ENCODE measurements at regions not wholly inside any gene's neighbourhood (a gene's known extent, or its start where the extent isn't known, plus 50 kb on each side); places are given as distances from the start of the nearest gene placed in this dataset.
A peak's percentile ranks its signal among the peaks of the same experiment; 100 is the strongest.

DNA sequence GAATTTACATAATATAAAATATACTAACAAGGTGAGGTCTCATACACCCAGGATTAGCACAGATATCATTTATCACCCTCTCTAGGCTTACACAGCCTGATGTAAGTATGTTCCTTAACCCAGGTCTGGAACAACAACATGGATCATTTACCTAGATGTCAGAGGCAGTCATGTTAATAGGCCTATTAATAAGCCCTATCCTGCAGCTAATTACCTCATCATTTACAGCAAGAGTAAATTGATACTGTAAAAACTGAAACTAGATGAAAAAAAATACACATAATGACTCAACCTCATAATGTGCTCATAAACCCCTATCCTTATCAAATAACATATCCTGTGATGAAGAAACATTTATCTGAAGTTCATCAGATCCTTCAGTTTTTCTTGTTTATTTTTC, 334.3 kb upstream of the MANEA start:
- DNase-seq: no peak

DNA sequence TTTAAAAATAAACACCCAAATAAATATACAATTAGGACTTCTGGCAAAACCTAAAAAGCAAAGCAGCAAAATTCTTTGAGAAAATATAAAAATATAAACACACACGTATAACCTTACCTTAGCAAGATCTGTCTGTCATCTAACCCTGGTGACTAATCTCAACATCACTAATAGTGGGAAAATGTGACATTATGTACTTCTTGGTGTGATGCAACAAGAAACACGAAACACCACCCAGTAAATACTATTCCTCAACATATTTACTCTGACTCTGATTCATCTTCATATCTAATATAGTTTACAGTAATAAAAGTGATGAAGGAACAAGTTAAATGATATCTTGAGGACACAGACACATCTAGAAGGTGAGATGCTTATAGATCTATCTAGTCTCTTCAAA, 332.6 kb upstream of the MANEA start:
- no peak for DNase-seq

DNA sequence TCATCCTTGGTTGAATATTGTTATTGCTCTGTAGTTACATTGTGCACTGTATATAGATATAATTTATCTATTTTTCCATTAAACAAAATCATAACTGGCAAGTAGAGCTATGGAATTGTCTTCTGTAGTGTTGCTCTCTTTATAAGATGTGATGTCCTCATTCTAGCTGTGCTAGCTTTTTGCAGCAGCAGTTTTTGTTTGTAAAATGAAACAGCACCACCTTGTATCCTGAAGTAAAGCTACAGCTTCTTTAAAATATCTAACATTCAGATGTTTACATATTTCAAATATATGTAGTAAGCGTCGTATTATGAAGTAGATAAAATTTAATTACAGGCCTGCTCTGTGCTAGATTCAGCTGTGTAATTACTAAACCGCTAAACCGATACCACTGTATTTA, 328.8 kb upstream of the MANEA start:
- DNase-seq: no peak

DNA sequence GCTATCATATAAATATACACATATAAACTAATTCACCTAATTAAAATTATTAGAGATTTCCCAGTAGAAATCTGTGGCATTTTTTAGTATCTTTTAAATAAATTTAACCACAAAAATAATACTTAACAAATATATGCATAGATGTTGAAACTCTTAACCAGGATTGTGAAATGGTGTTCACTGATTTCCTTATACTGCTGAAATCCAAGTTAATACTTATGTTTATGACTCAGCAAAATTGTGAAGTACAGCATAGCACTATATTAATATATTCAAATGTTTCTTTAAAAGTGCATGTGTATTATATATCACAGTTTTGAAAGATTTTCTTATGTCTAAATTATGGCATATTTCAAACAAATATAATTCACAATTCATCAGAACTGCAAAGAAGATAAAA, 328.2 kb upstream of the MANEA start:
- DNase-seq: no peak

DNA sequence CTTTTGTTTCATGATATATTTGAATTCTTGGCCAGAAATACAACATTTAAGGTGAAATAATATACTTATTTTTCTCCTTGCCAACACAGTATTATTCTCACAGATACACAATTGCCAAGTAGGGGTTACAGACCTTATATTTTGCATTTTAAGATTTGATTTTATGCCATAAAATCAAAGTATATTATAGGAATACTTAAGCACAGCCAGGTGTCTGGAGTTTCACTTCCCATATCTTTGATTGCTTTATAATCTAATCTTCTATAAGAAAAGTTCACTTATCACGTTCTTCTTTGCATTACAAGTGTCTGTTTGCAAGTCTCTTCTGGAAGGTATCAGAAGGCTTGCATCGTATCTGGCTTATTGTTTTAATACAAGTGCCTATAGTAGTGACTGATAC, 327.7 kb upstream of the MANEA start:
- no peak for DNase-seq

DNA sequence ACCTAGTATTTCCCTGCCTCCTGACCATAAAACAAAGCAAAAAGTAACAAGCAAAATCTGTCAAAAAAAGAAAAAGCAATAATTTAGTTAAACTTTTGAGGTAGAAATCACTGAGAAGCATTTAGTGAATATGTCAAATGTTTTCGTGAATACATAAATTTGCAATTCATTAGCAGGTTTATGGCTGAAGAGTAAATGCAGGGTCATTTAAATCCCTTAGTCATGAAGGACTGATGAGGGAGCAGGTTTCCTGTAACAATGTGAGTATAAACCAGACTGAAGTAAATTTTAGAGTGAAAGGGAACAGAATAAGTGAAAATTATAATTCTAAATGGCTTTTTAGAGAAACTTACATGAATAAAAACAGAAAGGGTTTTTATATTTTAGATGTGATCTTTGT, 313.5 kb upstream of the MANEA start:
- no peak for DNase-seq

DNA sequence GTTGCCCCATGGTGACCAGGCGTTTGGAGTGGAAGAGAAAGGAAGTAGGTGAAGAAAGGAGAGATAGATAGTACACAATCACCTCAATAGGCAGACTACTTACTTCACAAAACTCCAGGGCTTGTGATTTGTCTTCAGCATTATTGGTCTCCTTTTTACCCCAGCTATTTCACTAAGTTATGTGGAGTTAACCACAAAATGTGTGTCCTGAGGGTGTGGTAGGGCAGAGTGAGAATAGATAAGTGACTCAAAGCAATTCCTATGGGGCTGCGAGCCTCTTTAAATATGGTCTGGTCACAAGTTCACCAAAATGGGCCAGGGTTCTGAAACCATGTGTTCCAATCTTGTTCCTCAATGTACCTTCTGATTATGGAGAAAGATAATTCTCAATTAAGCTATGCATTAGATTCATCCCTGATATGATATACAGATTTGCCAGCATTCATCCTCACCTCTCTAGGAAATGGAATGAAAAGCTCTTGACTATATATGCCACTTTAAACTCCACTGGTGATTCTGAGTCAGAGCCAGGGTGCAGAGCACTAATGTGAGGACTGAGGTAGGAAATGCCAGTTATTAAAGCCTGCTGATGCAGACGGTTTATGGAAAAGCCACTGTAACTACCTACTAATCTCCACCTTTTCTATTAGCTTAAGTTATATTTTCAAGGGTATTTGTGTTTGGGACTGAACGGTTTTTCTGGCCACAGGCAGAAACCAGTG, 310.6 kb upstream of the MANEA start:
- no peak for DNase-seq

DNA sequence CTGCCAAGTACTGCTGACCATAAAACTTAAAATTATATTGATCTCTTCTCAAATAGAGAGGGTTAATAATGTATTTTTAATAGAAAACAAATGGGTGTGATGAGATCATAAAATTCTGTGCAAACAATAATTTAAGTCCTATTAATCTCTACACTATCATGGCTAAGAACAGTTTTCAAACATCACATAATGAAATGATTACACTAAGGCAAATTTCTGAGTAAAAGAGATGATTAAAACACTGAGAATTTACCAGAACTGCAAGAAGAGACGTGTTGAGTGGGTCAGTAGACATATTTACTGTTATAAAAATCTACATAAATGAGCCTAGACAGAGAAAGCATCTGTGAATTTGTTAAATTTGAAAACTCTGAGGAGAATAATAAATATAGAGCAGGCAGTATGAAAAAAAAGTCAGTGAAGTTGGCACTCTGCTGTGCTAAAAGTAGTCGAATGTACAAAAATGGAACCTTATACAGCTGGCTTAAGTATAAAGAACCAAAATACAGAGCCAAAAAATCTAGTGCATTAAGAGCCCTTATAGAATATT, 302.6 kb upstream of the MANEA start:
- DNase-seq: no peak

DNA sequence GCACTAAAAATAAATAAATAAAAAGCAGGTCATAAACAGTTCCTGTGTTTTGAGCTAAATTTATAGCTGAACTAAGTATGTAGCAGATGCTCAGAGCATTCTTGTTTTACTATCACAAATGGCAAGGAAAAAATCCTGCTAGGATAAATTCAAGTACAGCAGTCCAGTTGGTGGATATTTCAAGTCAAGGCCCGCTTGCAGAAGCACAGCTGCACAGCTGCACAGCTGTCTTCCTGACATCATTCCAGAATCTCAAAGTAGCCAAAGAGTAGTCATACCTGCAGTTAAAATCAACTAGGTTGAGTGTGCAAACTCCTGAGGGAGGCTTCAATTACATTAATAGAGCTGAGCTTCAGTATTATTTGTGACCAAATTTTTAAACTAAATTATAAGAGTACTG, 297.7 kb upstream of the MANEA start:
- DNase-seq: peak; percentile 71

DNA sequence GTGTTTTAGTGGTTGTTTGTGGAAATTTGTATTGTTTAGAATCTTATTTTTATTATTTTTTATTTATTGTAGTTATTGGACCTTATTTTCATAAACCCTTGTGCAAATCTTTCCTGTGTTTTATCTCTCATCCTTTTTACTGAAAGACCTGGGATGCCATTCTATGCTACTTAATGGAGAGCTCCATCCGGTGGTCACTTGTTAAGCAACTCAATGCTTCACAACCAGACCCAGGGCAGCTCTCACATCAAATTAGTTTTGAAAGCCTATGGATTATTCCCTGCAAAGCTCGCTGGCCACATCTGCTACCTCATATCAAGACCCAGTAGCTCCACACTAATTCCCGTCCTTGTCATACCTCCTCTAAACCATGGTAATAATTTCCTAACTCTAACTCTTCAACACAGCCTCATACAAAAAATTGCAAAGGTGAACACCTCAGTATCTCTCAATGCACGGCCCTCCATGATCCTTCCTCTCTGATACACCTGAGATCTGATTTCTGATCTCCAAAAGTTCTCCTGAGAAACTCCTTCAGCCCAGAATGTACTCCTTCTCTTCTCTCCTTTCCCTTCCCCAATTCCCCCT, 296.6 kb upstream of the MANEA start:
- peak; percentile 69 for DNase-seq

DNA sequence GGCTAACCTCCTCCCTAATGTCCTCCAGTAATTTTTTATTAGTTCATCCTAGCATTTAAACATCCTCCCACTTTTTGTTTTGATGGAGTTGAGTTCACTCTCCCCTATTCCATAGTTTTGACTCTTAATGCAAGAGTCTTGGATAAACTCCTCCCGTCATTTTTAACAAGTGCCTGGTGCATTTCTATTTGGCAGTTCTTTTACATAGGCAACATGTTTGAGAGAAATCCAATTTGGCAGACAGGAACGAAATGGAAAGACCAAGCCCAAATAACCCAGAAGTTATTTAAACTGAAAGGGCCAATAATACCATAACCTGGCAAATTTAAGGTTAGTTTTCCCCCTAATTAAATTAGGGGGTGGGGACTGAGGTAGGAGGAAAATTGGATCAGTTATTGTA, 291.5 kb upstream of the MANEA start:
- DNase-seq: no peak

DNA sequence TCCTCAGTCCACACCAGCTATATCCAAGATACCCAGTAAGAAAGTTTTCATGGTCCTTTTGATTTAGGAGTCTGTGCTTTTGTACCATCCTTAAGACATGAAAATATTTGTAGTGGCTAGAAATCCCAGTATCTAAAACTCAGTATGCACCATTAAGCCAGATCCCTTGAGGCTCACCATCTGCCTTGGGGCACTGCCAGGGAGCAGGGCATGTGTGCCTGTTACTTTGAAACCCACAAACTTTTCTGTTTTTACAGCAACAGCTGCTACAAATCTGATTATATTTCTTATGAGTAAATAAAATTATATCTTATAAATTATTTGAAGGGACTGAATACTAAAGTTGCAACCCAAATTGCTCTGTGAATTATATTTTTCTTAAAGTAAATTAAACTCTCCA, 290.5 kb upstream of the MANEA start:
- peak; percentile 58 for DNase-seq

DNA sequence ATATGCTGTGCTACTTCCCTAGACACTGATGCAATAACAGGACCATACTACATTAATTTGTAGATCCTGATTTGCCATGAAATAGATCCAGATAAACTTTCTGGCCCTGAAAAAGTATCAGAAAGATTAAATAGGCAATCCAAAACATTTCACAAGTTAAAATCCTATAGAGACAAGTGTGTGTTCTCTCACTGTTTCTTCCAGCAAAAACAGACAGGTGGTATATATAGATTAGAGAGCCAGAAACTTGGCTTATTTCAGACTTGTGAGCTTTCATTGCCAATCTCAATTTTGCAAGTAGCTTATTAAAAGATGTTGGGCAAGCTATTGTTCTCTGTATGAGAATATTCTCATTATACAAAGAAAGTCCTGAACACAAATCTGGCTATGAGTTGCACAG, 289.1 kb upstream of the MANEA start:
- no peak for DNase-seq

DNA sequence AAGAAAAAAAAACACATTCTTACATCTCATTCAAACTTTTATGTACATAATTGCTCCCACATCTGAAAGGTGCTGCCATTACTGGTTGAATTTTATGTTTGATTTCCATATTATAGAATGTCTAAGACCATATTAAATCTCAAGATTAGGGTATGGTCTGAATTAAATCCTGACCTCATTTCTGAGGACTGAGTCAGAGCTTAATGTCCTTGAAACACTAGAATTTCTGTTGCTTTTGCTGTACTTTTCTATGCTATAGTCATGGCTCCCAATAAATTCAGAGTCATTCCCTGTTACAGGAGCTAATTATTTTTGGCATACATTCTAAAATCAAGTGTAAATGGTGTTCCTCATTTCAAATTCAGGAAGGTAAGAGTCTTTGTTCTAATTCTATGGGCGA, 285.3 kb upstream of the MANEA start:
- DNase-seq: no peak

DNA sequence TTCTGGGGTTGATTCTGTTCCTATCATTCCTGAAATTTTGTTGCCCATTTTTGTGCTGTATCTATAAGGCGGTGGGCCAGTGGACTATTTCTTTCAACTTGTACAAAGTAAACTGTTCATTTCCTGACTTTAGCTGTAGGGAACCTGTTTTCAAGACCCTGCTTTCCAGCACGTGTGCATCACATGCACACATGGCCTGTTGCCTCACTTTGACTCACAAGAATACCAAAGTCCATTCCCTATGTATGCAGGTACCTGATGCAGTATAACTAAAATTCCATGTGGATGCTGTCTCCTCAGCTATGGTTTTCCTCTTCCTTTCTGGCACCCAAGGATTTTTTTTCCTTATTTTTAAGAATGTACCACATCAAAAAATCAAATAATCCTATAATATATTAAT, 284.1 kb upstream of the MANEA start:
- no peak for DNase-seq

DNA sequence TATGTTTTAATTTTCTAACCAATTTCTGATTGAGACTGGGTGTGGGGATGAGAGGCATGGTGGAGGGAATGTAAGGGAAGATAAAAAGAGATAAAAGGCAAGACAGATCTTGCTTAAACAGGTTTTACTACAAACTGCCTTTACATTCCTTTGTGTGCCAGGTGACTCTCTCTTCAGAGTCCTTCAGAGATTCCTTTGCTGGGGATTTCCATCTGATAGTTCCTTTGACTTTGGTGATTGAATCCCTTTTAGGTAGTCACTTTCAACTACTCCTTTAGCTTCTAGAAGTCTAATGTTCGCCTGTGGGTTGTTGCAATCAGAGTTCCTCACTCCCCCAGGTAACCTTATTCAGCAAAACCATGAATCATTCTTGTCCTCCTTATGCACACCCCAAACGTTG, 283.3 kb upstream of the MANEA start:
- no peak for DNase-seq

DNA sequence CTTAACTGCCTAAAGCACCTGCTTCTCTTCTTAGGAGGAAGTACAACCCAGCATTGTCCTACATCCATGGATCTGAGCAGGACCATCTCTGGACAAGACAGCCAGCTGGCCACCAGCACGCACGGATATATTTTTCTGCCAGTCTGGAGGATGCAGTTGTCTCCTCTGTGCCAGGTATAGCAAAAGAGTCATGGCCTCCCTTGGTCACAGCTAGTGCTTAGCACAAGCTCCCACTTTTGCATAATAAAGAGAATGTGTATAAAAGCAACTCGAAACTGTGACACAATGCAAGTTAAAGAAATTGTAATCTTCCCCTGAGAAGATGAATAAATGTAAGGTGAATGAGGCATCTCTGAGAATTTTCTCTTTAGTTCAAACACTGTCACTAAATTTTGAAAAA, 267.8 kb upstream of the MANEA start:
- no peak for DNase-seq

DNA sequence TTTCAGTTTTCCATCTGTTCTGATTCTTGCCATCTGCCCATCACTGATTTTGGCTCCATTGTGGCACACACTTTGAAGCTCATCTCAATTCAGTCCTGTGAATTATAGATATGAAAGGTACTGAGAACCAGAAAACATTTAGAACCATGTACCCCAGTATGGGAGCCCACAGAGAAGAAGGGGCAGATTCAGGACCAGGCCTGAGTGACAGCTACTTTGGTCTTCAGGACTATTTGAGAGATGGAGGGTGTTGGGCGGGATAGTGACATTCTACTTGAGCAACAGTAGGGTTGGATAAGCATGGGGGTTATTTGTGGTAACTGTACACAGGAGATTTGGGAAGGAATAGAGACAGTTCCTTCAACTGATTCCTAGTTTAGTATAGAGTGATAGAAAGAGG, 259.2 kb upstream of the MANEA start:
- no peak for DNase-seq

DNA sequence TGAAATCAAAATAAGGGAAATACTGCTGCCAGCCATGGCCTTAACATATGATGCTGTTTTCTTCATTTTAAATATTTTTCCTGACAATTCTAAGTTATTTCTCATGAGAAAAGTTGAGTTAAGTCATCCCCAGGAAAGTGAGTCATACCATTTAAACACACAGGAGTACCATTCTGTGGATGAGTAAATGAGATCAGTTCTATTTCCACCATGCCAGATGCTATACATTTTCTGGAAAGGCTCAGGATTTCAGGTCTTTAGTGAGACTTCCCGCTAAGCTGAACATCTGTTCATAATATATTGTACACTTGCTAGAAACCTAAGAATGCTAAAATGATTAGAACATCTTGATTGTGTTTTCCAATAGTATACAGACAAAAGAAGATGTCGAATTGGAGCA, 256.2 kb upstream of the MANEA start:
- peak; percentile 55 for DNase-seq

DNA sequence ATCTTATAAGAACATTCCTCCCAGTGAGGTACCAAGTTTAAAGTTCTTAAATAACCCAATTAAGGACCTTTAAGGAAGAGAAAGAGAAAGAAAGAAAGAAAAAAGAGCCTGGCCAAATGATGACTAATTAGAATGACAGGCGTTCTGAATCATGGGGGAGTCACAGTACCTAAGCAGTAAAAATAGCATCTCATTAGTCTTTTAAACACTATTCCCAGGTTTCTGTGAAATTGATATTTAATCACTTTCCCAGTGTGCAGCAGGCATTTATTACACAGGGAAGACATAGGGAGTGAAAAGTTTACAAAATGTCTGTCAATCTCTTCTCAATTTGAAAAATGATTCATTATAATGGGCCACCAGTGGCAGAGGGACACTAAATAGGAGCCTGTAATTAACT, 251.4 kb upstream of the MANEA start:
- DNase-seq: no peak

DNA sequence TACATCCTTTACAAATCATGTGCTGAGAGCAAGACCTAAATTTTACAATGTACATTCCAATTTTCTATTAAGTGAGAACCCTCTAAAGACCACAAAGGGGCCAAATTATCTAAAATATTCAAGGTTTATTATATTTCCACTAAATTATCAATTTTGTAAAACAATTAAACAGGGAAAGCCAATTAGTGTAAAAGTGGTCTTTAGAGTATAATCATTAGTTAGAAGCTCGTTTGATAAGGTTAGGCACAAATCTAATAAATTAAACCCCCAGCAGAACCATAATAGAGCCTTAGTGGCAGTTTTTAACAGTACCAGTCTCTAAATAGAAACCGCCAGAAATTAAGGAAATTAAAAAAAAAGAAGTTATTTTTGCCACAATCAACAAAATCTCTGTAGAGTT, 249.1 kb upstream of the MANEA start:
- no peak for DNase-seq

DNA sequence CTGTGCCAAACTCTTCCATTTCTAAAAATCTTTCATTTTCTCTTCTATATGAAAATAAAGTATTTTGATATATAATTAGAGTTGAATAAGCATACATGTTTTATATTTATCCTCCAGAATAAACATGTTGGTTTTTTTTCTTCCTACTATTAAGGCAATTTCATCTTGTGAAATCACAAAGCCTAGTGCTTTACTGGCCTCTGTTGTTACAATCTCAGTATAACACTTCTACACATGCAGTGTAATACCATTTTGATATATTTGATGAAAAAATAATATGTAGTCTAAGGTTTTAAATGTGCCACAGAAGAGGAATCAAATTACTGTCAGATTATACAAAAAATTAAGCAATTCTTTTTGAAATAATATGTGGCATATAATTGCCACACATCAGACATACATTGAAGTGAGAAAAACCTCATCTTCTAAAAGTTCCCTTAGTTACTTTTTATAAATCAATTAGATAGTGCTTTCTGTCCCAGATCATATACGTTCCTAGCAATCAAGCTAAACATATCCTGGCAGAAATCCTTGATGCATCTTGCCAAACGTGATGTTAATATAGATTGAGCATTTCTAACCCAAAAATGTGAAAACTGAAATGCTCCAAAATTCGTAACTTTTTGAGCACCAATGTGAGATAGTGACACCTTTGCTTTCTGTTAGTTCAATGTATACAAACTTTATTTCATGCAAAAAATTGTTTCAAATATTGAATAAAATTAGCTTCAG, 225.1 kb upstream of the MANEA start:
- peak; percentile 3 for DNase-seq

DNA sequence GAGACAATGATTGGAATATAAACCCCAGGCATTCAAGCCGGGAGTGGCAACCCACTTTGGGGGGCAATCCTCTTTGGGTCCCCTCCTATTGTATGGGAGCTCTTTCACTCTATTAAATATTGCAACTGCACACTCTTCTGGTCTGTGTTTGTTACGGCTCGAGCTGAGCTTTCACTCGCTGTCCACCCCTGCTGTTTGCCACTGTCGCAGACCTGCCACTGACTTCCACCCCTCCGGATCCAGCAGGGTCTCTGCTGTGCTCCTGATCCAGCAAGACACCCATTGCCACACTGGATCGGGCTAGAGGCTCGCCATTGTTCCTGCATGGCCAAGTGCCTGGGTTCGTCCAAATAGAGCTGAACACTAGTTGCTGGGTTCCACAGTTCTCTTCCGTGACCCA, 222.8 kb upstream of the MANEA start:
- no peak for DNase-seq

Measured in tongue (tissue), 1 donor.